Thyroid gland (tissue), 4 donors: ENCODE measurements at regions not wholly inside any gene's neighbourhood (a gene's known extent, or its start where the extent isn't known, plus 50 kb on each side); places are given as distances from the start of the nearest gene placed in this dataset.

Experiments
- CTCF ChIP-seq, 6 experiments: fragments of 200-600 bp in 3 of 6; fragments of 450-650 bp in 3 of 6; sonication (generic) in 3 of 6; IDR thresholded peaks; one replicate each; pipeline ENCODE4 v1.5.1; 2016 to 2019; ENCODE audit warnings: antibody characterized with exemption in 6 of 6, mild to moderate bottlenecking in 2 of 6, inconsistent platforms in 1 of 6, moderate library complexity in 1 of 6
- POLR2A ChIP-seq, 2 donors: fragments of 450-650 bp; IDR thresholded peaks; one replicate each; pipeline ENCODE4 v1.6.1; 2017; ENCODE audit warnings: antibody characterized with exemption in 2 of 2, mild to moderate bottlenecking in 2 of 2, moderate library complexity in 1 of 2

- no peak for TF ChIP-seq CTCF (IDR thresholded peaks at IDR 0.05)
- TF ChIP-seq POLR2A (IDR thresholded peaks at IDR 0.05), result no peak
Observed at GRCh38 chr5:142235870-142236672, 88.8 kb downstream of the SPRY4 start.
